K562 (cell line): ENCODE measurements at regions not wholly inside any gene's neighbourhood (a gene's known extent, or its start where the extent isn't known, plus 50 kb on each side); places are given as distances from the start of the nearest gene placed in this dataset.

Experiments used
- ATAC-seq: fragments of 200-7000 bp; cut with Tn5 transposase; 3 replicates; pipeline ENCODE4 v1.9.1; 2020; ENCODE audit warnings: moderate library complexity
- BruUV-seq: library from RNA; stranded (reverse); fragments of 400-500 nt; replicated peaks from 2 replicates; lab custom pipeline; 2021; lab: Mats Ljungman, UMichigan
- CTCF ChIA-PET: fragments of 300-600 bp; formaldehyde crosslinking; extraction: SDS; loops from one replicate; lab custom pipeline; 2021; ENCODE audit warnings: low intra/inter-chr PET ratio; lab: Yijun Ruan, JAX
- POLR2A ChIA-PET: fragments of 300-600, 350-650 bp; sonication (Branson Sonifier 250); formaldehyde crosslinking; extraction: SDS; loops from one replicate; lab custom pipeline; 2021; ENCODE audit warnings: antibody characterized with exemption, inconsistent platforms; lab: Yijun Ruan, JAX
- DNase-seq, 4 experiments: peaks; one replicate each; pipeline versions ENCODE4 v3.0.0 to v3.0.0-alpha.2; 2011 to 2018; ENCODE audit warnings: low spot score in 3 of 4, mixed read lengths in 3 of 4; ENCODE audit errors: extremely low read depth in 1 of 4
- FAIRE-seq: peaks from 2 replicates; lab custom pipeline; 2011; peaks lifted over from hg19 to GRCh38; lab: Jason Lieb, UNC
- H2AFZ ChIP-seq: 2 replicates; pipeline ENCODE4 v1.6.0; 2011; ENCODE audit warnings: low read depth, low read length, control low read depth, inconsistent platforms
- H3K27ac ChIP-seq: fragments of 200-600 bp; 3 replicates; pipeline ENCODE4 v1.8.0; 2011; ENCODE audit warnings: low read depth, mild to moderate bottlenecking, control low read depth, inconsistent platforms, low read length, moderate library complexity, mixed read lengths; ENCODE audit errors: extremely low read depth
- H3K27me3 ChIP-seq, 2 experiments: fragments of 300-600 bp in 1 of 2; 2 replicates in 1 of 2; 3 replicates in 1 of 2; pipeline versions ENCODE4 v1.6.0 to v1.8.0; 2011; ENCODE audit warnings: inconsistent platforms in 2 of 2, low read length in 2 of 2, mild to moderate bottlenecking in 1 of 2, mixed read lengths in 1 of 2, moderate library complexity in 1 of 2; ENCODE audit not compliant: control insufficient read depth in 2 of 2, insufficient read depth in 2 of 2
- H3K36me3 ChIP-seq: fragments of 300-600 bp; 3 replicates; pipeline ENCODE4 v1.8.0; 2011; ENCODE audit warnings: mild to moderate bottlenecking, low read length, inconsistent platforms; ENCODE audit not compliant: control insufficient read depth, insufficient read depth
- H3K4me1 ChIP-seq, 2 experiments: fragments of 200-600 bp in 1 of 2; replicated peaks in 1 of 2; 2 replicates in 1 of 2; 3 replicates in 1 of 2; pipeline versions ENCODE4 v1.5.1 to v1.8.0; 2011; ENCODE audit warnings: inconsistent platforms in 2 of 2, low read length in 2 of 2, mild to moderate bottlenecking in 1 of 2, mixed read lengths in 1 of 2, moderate library complexity in 1 of 2; ENCODE audit not compliant: control insufficient read depth in 2 of 2, insufficient read depth in 2 of 2
- H3K4me2 ChIP-seq: 2 replicates; pipeline ENCODE4 v1.6.1; 2011; ENCODE audit warnings: low read length, control low read depth, inconsistent platforms, mixed read lengths; ENCODE audit not compliant: insufficient read depth
- H3K4me3 ChIP-seq: fragments of 200-600 bp; sonication (generic), shearing (Covaris generic); 2 replicates; pipeline ENCODE4 v1.5.1; 2016; ENCODE audit warnings: control low read depth, inconsistent platforms
- H3K79me2 ChIP-seq: fragments of 200-600 bp; 3 replicates; pipeline ENCODE4 v1.8.0; 2011; ENCODE audit warnings: low read length, inconsistent platforms; ENCODE audit not compliant: control insufficient read depth, insufficient read depth
- H3K9ac ChIP-seq, 2 experiments: 2 replicates each; pipeline versions ENCODE4 v1.6.0 to v1.6.1; 2011; ENCODE audit warnings: low read depth in 2 of 2, low read length in 2 of 2, control low read depth in 1 of 2, inconsistent platforms in 1 of 2, mild to moderate bottlenecking in 1 of 2, mixed read lengths in 1 of 2; ENCODE audit not compliant: insufficient read depth in 1 of 2
- H3K9me1 ChIP-seq: one replicate; pipeline ENCODE4 v1.6.0; 2011; ENCODE audit warnings: inconsistent platforms, mild to moderate bottlenecking, low read length, moderate library complexity; ENCODE audit not compliant: control insufficient read depth, insufficient read depth
- H3K9me3 ChIP-seq: replicated peaks from 2 replicates; pipeline ENCODE4 v1.5.1; 2011; ENCODE audit warnings: low read depth, low read length, inconsistent platforms; ENCODE audit not compliant: control insufficient read depth, insufficient read depth
- H4K20me1 ChIP-seq: replicated peaks from 2 replicates; pipeline ENCODE4 v1.6.1; 2011; ENCODE audit warnings: low read length, inconsistent platforms, mixed read lengths; ENCODE audit not compliant: control insufficient read depth, insufficient read depth
- MLX ChIP-seq, 2 experiments: fragments of 450-650 bp in 1 of 2; sonication (generic) in 1 of 2; formaldehyde crosslinking; conservative IDR thresholded peaks; 2 replicates each; pipeline versions ENCODE4 v1.4.0 to v1.8.1; 2020 to 2022; ENCODE audit warnings: mild to moderate bottlenecking in 1 of 2, missing genetic modification reagents in 1 of 2
- TAF9B ChIP-seq: fragments of 450-650 bp; IDR thresholded peaks from 2 replicates; pipeline ENCODE4 v1.6.1; 2018; ENCODE audit warnings: mild to moderate bottlenecking; ENCODE audit not compliant: partially characterized antibody
- ZBTB40 ChIP-seq, 2 experiments: fragments of 450-650 bp in 1 of 2; sonication (generic) in 1 of 2; formaldehyde crosslinking in 1 of 2; IDR thresholded peaks; 2 replicates each; pipeline versions ENCODE4 v1.7.1 to v1.9.0; 2016 to 2022; ENCODE audit warnings: inconsistent platforms in 1 of 2, mild to moderate bottlenecking in 1 of 2, missing genetic modification reagents in 1 of 2
- ZFP1 ChIP-seq: fragments of 450-650 bp; formaldehyde crosslinking; IDR thresholded peaks from 2 replicates; pipeline ENCODE4 v1.4.0; 2020; ENCODE audit warnings: mild to moderate bottlenecking, mixed read lengths
- WGBS: fragments of 100-300 bp; shearing (Covaris generic); methylation state at CpG from one replicate; pipeline ENCODE4 v1.1.6; 2016; ENCODE audit warnings: low coverage, mixed read lengths; ENCODE audit not compliant: insufficient coverage; ENCODE audit errors: missing lambda C conversion rate; 5-methylcytosine and 5-hydroxymethylcytosine counted together
- in situ Hi-C: fragments of 300-500 bp; cut with MboI; formaldehyde crosslinking; loops from 4 replicates; pipeline ENCODE4 v1.15.0; 2018; ENCODE audit warnings: inconsistent platforms, mixed read lengths
- intact Hi-C: fragments of 100-400 bp; cut with micrococcal nuclease; formaldehyde crosslinking; loops from 2 replicates; pipeline ENCODE4 v1.14.2; 2022

- no peak for TF ChIP-seq TAF9B
- TF ChIP-seq MLX (CRISPR knock-in tag; conservative IDR thresholded peaks at IDR 0.05) = no peak
These were observed 409.9 kb upstream of the ZFHX3 start (continued) for GRCh38 chr16:73457851-73458250.

GRCh38 chr16:73448970-73449369 lies 401.0 kb upstream of the ZFHX3 start:
- Histone ChIP-seq H3K4me3 (no peak overlapping the region), H3K4me2 (no peak overlapping the region), H3K9me3 (0 out of 2 replicates have a peak, but pooled peaks cover 1% of the 10 kb centered on the region), H3K79me2 (no peaks in the 10 kb centered on the region), H4K20me1 (no peaks in the 10 kb centered on the region), H3K9me1 (no peaks in the 10 kb centered on the region), H2AFZ (no peak overlapping the region), H3K27ac (no peak overlapping the region), H3K9ac (no peak overlapping the region)
- FAIRE-seq (no peak), DNase-seq (no peak)
- intact Hi-C loops = no loop called here
- POLR2A ChIA-PET = no interaction called here
- WGBS = 9% methylated on average over 3 of the region's 3 CpGs
- CTCF ChIA-PET = no interaction called here
- TF ChIP-seq ZFP1 (peak; percentile 86), ZBTB40 (IDR thresholded peaks at IDR 0.05) (no peak), ZBTB40 (CRISPR knock-in tag; IDR thresholded peaks at IDR 0.05) (no peak)
- TF ChIP-seq, all 486 proteins: peak for 1
- Histone ChIP-seq H3K4me1 (no peaks in the 10 kb centered on the region), H3K27me3 (no peaks in the 10 kb centered on the region), H3K36me3 (no peaks in the 10 kb centered on the region)
- in situ Hi-C loops = no loop called here
- no peak for ATAC-seq
- BruUV-seq = no TSS peak
